Adrenal gland (tissue), 5 donors: ENCODE measurements at regions not wholly inside any gene's neighbourhood (a gene's known extent, or its start where the extent isn't known, plus 50 kb on each side); places are given as distances from the start of the nearest gene placed in this dataset.

Experiments
- POLR2A ChIP-seq, 2 donors: fragments of 450-650 bp; IDR thresholded peaks; one replicate each; pipeline ENCODE4 v1.6.1; 2017; ENCODE audit warnings: antibody characterized with exemption in 2 of 2, mild to moderate bottlenecking in 2 of 2, moderate library complexity in 1 of 2
- TF ChIP-seq, protein P1 (sequence below), 6 experiments: fragments of 450-650 bp in 4 of 6; fragments of 200-600 bp in 2 of 6; sonication (generic) in 1 of 6; IDR thresholded peaks; 1 replicate in 5 of 6; 2 replicates in 1 of 6; pipeline versions ENCODE4 v1.5.1 to v1.8.0; 2016 to 2021; ENCODE audit warnings: antibody characterized with exemption in 6 of 6, mild to moderate bottlenecking in 2 of 6, moderate library complexity in 1 of 6
- donor health status: DM: no; HTN: no; CAD: no.

DNA sequence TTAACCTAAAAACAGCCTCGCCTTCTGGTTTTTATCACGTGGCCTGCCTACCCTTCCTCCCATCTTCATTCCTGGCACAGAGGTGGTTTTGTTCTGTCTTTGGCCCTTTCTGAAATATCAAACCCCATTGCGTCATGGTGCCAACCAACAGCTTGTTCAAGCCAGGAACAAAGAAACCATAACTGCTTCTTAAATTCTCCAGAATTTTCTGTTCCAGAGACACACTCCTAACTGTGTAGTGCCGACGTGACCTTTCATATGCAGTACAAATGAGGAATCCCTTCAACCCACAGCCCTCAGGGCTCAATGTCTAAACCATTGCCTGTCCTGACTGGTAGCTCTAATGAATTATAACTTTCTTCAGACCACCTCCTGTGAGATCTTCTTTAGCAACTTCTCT is 82.2 kb upstream of the TNP1 start:
- TF ChIP-seq, protein P1, sequence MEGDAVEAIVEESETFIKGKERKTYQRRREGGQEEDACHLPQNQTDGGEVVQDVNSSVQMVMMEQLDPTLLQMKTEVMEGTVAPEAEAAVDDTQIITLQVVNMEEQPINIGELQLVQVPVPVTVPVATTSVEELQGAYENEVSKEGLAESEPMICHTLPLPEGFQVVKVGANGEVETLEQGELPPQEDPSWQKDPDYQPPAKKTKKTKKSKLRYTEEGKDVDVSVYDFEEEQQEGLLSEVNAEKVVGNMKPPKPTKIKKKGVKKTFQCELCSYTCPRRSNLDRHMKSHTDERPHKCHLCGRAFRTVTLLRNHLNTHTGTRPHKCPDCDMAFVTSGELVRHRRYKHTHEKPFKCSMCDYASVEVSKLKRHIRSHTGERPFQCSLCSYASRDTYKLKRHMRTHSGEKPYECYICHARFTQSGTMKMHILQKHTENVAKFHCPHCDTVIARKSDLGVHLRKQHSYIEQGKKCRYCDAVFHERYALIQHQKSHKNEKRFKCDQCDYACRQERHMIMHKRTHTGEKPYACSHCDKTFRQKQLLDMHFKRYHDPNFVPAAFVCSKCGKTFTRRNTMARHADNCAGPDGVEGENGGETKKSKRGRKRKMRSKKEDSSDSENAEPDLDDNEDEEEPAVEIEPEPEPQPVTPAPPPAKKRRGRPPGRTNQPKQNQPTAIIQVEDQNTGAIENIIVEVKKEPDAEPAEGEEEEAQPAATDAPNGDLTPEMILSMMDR (IDR thresholded peaks at IDR 0.05): no peak
- TF ChIP-seq POLR2A (IDR thresholded peaks at IDR 0.05): no peak
